ENCODE measurements at regions not wholly inside any gene's neighbourhood (a gene's known extent, or its start where the extent isn't known, plus 50 kb on each side); places are given as distances from the start of the nearest gene placed in this dataset.

DNA sequence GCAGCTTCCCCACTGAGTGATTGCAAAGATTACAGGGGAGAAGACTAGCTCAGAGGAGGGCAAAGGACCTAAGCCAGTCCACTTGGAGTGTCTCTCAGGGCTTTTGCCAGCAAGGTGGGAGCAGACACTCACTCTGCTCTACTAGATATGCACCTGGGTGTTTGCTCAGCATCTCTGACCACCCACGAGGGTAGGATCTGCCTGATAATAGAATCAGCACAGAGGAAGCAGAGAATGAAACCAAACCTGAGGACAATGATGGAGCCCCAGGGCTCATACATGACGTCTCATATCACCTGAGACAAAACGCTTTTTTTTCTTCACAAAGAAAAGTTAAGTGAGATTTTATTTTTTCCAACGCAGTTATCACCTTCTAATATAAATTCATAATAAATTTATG lies 79.4 kb downstream of the RRAGC start:
- no peak for TF ChIP-seq POLR2A (IDR thresholded peaks at IDR 0.05)
- TF ChIP-seq, protein P1, sequence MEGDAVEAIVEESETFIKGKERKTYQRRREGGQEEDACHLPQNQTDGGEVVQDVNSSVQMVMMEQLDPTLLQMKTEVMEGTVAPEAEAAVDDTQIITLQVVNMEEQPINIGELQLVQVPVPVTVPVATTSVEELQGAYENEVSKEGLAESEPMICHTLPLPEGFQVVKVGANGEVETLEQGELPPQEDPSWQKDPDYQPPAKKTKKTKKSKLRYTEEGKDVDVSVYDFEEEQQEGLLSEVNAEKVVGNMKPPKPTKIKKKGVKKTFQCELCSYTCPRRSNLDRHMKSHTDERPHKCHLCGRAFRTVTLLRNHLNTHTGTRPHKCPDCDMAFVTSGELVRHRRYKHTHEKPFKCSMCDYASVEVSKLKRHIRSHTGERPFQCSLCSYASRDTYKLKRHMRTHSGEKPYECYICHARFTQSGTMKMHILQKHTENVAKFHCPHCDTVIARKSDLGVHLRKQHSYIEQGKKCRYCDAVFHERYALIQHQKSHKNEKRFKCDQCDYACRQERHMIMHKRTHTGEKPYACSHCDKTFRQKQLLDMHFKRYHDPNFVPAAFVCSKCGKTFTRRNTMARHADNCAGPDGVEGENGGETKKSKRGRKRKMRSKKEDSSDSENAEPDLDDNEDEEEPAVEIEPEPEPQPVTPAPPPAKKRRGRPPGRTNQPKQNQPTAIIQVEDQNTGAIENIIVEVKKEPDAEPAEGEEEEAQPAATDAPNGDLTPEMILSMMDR (IDR thresholded peaks at IDR 0.05): no peak
